ENCODE measurements at regions not wholly inside any gene's neighbourhood (a gene's known extent, or its start where the extent isn't known, plus 50 kb on each side); places are given as distances from the start of the nearest gene placed in this dataset.
A peak's percentile ranks its signal among the peaks of the same experiment; 100 is the strongest.

DNA sequence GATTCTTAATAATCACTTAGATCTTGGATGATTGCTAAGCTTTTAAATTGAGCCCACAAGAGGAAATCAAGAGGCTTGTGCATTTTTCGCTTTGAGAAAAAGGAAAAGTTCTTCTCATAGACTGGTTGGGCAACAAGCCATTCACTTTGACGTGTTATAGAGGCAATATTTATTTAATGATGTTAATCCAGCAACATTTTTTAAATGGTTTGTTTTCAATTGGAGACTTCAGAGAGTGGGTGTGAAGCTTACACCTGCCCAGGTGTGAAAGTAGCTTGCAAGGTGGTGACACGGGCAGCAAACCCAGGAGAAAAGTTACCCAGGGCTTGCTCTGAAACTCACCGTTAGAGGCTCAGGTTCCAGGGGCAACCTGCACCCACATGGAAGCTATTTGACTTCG, 858.9 kb downstream of the GALR1 start:
- DNase-seq (ENCODE audit: low read depth, low spot score) = no peak

GRCh38 chr18:78113136-78113939, 863.7 kb downstream of the GALR1 start:
- no peak for DNase-seq (ENCODE audit: low read depth, low spot score)

DNA sequence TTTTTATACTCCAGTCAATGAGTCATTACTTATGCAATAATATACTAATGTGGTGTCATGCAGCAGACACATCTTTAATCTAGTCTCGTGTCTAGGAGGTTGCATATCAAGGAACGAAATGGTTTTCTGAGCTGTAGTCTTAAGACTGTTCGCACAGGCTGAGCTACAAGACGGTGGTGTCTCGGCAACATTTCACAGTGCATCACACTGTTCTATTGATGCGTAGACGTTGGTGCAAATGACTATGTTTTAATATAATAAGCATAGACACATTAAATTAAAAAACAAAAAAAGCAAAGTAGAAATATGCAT, 864.2 kb downstream of the GALR1 start:
- no peak for DNase-seq (ENCODE audit: low read depth, low spot score)

DNA sequence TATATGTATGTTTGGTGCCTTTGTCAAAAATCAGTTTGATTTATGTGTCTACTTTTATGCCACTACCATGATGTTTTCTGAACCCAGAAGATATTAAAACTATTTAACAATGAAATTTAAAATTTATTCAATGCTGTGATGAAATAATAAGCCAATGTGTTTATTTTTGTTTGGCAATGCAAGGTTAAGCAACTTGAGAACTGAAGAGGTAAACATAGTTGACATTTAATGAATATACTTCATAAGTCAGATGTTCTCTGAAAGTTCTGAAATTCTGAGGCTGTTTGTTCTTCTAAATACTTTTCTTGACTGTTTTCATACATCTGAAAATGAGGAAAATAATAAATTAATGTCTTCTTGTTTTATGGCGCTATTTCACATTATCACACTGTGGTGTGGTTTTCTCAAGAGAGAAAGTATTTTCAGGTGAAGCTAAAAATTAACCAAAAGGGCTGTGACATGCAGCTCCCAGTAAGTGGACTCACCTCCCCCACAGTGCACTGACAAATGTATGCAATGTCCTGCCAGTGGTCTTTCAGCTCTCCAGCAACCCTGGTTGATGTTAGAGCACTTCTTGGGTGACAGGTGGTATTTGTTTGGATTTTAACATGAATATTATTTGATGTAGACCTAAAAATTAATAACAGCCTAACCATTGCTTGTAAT, 863.6 kb upstream of the SALL3 start:
- no peak for DNase-seq (ENCODE audit: low read depth, low spot score)

- DNase-seq (ENCODE audit: low read depth, low spot score) = no peak
Measured at GRCh38 chr18:78123144-78123909, 856.3 kb upstream of the SALL3 start.

DNA sequence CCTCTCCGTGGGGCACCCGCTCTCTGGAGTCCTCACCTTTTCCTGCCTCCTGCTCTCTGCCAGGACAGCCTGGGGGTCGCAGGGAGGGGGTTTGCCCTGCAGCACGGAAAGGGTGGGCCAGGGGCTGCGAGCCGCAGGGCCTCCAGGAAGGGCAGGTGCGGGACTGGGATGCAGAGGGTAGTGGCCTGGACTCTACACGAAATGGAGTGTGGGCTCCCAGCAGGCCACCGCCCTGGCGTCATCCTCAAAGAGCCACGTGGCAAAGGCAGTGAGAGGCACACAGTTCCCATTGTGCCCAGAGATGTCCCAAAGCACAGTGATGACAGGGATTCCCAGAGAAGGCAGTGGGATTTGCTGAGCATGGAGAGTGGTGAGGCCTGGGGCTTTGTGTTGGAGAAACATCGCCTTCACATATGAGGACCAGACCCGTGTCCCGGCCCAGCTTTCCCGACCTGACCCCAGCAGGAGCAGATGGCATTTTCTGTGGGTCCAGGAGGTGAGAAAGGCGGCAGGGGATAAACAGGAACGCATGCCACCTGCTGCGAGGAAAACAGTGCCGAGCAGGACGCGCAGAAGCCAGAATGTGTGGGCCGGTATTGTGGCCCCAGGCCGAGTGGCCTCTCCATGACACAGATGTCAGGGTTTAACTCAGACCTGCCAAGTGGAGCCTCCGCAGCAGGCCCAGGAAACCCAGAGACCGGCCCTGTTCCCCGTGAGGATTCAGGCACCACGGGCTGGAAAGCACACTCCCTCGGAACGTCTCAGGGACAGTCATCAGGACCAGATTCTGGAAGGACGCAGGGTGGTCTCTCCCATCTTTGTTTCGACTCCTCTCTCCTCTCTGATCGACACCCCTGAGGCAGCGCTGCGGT, 855.5 kb upstream of the SALL3 start:
- DNase-seq (ENCODE audit: low read depth, low spot score) = no peak

GRCh38 chr18:78125206-78125896, 854.3 kb upstream of the SALL3 start:
- no peak for DNase-seq (ENCODE audit: low read depth, low spot score)

GRCh38 chr18:78126106-78126505, 853.5 kb upstream of the SALL3 start:
- no peak for DNase-seq (ENCODE audit: low read depth, low spot score)

GRCh38 chr18:78126536-78126935, 853.1 kb upstream of the SALL3 start:
- DNase-seq (ENCODE audit: low read depth, low spot score) = no peak

GRCh38 chr18:78127041-78127440, 852.6 kb upstream of the SALL3 start:
- no peak for DNase-seq (ENCODE audit: low read depth, low spot score)

DNA sequence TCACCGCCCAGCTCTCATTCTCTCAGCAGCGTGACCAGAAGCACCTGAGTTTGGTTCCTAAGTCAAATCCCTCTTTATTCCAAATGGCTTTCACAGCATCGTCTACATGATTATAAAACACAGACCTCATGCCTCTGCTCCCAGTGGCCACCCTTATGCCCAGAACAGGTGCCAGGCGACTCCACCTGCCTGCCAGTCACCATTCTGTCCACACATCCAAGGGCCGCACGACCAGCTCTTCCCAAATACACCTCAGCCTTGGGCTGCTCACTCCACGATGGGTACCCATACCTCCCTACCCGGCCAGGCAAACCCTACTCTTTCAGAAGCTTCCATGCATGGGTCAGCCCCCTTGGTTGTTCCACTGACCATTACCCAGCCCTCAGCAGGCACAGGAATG, 851.6 kb upstream of the SALL3 start:
- no peak for DNase-seq (ENCODE audit: low read depth, low spot score)

DNA sequence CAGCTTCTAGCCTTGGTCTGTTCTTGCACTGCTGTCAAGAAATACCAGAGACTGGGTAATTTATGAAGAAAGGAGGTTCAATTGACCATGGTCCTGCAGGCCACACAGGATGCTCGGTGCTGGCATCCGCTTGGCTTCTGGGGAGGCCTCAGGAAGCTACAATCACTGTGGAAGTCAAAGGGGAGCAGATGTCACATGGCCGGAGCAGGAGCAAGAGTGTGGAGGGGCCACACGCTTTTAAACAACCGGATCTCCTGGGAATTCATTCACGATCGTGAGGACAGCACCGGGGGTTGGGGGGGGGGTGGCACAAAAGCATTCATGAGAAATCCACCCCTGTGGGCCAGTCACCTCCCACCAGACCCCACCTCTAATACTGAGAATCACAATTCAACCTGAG, 850.4 kb upstream of the SALL3 start:
- no peak for DNase-seq (ENCODE audit: low read depth, low spot score)

GRCh38 chr18:78130232-78131195, 849.1 kb upstream of the SALL3 start:
- DNase-seq (ENCODE audit: low read depth, low spot score) = no peak

DNA sequence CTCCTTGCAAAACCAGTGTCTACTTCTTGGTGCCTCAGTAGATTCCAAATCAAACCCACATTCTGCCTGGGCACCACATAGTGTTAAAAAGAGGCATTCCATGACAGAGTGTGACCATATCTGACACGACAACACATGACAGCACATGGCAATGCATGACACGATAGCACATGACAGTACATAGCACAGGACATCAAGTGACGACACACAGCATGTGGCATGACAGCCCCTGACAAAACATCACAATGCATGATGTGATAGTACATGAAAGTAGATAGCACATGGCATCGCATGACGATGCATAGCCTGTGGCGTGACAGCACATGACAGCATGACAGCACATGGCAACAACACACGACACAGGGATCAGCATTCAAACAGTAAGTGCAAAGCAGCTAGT, 845.9 kb upstream of the SALL3 start:
- no peak for DNase-seq (ENCODE audit: low read depth, low spot score)

GRCh38 chr18:78136986-78137385, 842.6 kb upstream of the SALL3 start:
- no peak for DNase-seq (ENCODE audit: low read depth, low spot score)

DNA sequence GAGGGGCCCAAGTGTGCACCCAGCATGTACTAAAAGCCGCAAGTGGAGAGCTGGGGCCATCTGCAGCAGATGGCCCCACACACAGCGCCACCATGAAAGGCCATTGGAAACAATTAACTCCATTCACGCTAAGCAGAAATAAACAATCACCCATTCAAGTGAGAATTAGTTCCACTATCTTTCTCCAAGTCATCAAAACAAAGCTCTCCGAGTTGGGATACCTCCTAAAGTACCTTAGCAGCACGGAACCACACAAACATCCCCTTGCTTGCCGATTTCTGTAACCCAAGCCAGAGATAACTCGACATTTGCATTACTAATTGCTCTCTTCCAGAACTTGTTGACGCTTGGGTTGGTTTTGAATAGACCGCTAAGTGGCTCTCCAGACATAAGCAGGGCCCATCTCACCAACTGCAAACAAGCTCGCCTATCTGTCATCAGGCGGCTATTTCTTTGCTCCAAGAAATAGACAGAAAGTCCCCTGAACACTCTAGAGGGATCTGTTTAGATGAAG, 840.6 kb upstream of the SALL3 start:
- DNase-seq (ENCODE audit: low read depth, low spot score) = peak; percentile 90

DNA sequence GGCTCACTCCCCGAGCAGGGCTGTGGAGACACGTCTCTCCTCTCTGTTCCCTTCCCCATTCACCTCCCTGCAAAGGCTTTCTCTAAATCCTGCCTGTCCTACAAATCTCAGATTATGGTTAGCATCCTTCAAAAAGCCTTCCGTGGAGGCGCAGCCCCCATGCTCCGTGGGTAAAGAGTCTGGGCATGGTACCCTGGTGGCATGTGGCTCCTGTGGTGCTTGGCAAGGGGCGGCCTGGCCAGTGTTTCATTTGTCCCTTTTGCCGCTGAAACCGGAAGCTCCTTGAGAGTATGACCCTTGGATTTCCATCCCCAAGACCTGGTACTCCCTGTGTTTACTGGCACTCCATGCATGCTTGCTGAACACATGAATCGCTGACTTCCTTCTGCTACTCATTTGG, 839.3 kb upstream of the SALL3 start:
- no peak for DNase-seq (ENCODE audit: low read depth, low spot score)

DNA sequence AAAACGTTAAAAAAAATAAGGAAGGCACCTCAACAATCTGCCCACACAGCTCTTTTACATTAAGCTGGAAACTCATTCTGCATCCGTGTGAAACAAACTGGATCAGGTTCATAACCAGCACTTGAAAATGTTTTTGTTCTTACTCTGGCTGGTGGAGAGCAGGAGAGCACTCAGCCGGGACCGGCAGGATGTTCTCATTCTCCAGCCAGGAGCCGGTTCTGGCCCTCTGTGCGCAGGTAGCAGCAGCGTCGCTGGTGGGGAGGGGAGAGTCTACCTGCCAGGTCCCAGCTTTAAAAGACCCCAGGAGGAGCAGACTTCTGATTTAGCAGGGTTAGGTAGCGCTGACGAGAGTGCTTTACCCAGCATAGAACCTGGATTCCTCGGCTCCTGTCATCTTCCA, 834.9 kb upstream of the SALL3 start:
- DNase-seq (ENCODE audit: low read depth, low spot score) = no peak

GRCh38 chr18:78145096-78145495, 834.5 kb upstream of the SALL3 start:
- DNase-seq (ENCODE audit: low read depth, low spot score) = no peak

Measured in ELF-1 (cell line).